ENCODE measurements at regions not wholly inside any gene's neighbourhood (a gene's known extent, or its start where the extent isn't known, plus 50 kb on each side); places are given as distances from the start of the nearest gene placed in this dataset.
"Not testable (repeated sequence)": the region's sequence is repeated elsewhere in the genome, so short reads cannot be mapped to it uniquely, and the experiment has no call there.

DNA sequence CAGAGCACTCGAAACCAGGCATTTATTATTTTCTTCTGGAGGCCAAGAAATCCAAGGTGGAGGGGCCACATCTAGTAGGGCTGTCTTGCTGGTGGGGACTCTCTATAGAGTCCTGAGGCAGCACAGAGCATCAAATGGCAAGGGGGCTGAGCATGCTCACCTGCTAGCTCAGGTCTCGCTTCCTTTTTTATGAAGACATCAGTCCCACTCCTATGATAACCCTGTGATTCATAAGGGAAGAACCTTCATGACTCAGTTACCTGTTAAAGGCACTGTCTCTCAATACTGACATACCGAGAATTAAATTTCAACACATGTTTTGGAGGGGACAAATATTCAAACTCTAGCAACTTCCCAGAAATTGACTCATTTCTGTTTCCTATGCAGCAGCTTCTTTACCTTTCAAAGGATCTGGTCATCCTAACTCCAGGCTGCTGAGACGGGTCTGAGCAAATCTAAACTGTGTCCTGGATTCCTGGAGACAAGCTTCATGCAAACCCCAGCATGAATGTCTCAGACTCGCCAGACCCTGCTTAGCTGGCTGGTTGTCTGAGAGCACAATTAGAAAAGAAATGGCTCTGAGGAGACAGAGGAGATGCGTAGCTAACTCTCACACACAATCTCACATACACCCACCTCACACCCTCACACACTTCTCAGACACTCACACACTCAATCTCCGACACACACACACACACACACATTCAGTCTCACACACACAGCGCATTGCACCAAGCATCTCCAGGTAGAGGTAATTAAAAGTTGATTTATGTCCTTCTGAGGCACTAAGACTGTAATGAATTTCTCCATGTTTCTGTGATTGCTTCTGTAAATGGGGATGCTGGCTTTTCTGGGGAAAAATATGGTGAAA, 280.8 kb downstream of the BCL2L11 start:
- not testable (repeated sequence) for DNase-seq (ENCODE audit: low spot score)

DNA sequence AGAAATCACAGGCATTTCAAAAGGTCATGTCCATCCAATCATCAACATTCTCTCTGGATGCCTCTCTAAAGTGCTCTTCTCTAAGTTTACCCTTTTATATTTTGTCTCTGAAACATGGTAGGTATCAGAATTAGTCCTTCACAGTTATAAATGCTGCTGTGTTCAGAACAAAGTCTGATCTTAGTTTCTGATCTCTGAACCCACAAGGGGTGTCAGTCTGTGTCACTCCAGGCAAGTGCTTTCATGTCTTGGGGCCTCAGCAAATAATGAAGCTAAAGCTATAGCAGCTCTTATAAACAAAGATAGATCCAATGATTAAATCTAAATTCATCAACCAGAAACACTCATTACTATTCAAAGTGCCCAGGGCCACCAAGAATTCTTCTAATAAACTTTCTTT, 281.7 kb downstream of the BCL2L11 start:
- DNase-seq (ENCODE audit: low spot score): not testable (repeated sequence)

DNA sequence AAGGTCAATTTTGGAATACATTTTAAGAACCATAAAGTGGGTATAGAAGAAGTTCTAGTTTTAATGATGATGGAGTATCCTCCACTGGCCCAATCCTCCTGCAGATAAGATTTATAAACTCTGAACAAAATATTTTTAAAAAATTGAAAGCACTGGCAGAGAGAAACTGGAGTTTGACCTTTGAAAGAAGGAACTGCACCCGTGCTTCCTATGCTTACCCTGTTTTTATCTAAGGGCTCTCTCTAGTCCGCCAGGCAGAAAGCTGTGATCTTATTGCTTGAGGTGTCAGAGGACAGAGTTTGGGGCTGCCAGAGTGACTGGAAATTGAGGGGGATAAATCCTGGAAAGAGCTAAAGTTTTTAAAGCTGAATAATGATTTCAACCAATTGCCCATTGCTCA, 282.6 kb downstream of the BCL2L11 start:
- not testable (repeated sequence) for DNase-seq (ENCODE audit: low spot score)

DNA sequence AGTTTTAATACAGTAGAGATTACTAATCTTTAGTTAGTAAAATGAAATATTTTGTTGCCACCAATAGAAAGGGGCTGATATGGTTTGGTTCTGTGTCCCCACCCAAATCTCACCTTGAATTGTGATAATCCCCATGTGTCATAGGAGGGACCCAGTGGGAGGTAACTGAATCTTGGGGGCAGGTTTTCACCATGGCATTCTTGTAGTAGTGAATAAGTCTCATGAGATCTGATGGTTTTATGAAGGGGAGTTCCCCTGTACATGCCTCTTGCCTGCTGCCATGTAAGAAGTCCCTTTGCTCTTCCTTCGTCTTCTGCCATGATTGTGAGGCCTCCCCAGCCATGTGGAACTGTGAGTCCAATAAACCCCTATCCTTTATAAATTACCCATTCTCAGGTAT, 285.9 kb downstream of the BCL2L11 start:
- DNase-seq (ENCODE audit: low spot score): not testable (repeated sequence)

DNA sequence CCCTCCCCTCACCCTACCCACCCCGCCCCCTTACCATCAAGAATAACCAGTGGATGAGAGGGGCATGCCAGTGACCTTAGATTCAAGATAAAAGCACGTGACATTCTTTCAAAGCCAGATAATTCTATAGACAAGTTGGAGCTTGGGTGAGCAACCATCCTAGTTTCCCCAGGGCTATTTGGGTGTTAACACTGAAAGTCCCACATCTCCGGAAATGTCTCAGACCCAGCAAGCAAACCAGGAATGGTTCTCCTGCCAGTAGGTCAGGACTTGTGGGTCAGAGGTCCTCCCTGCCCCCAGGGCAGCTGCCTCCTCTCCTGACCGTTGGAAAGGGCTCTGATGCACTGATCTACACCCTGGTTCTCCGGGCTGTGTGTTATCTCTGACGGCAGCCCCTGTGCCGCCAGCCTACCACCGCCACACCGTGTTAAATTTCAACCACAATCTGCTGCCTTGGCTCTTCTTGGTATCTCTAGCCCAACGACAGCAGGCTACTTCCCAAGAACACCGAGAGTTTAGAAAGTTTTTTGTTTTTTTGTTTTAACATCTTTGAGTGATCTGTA, 287.0 kb downstream of the BCL2L11 start:
- DNase-seq (ENCODE audit: low spot score): peak; percentile 2

DNA sequence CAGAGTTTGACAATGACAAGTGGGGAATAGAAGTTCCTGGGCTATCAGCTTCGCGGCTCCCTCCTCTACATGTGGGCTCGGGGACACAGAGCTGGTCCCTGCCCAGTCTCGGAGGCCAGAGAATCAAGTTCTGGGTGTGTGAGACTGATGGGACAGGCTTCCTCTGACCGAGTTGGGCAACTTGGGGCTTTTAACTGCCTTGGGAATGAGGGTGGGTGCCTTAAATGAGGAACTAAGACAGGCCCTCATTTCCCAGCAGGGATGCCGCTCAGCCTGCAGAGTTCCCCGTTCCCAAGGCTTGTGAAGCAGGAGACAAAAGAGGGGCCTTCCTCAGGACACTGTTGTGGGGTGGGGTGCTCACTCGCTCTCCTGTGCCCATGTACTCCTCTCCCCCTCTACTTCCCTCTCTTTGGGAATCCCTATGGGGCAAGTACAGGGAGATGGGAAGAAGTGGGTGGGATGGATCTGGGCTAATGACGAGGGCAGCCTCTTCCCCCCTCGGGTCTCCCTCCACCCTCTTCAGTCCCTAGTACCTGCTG, 290.2 kb downstream of the BCL2L11 start:
- DNase-seq (ENCODE audit: low spot score): not testable (repeated sequence)

DNA sequence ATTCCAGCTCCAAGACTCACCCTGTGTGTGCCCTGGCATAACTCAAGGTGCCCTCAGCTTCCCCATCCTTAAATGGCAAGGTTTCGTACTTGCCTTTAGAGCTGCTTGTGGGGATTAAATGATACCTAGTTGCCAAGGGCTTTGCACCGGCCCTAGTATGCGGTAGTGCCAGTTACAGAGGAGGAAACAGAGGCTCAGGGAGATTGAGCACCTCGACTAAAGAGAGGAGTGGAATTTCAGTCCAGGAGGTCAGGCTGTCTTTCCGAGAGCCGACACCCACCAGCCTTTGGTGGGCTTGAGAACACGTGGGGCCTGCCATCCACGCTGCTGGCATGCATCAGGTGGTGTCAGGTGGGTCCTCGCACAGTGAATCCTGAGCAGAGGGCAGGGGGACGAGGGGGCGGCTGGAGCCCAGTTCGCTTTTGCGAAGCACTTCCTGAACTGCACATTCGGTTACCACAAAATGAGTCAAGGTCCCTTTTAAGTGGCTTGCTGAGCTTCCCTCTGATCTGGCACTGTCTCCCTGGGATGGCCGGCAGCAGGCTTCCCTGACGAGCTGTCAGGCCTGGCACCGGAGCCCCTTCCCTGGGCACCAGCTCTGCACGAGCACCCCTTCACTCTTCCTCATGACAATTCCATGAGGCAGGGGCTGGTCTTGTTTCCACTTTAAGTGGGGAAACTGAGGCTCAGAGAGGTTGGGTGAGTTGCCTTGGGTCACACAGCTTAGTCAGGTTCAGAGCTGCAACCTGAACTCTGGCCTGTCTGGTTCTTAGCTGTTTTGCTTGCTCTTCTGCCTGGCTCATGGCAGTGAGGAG, 291.4 kb downstream of the BCL2L11 start:
- not testable (repeated sequence) for DNase-seq (ENCODE audit: low spot score)

DNA sequence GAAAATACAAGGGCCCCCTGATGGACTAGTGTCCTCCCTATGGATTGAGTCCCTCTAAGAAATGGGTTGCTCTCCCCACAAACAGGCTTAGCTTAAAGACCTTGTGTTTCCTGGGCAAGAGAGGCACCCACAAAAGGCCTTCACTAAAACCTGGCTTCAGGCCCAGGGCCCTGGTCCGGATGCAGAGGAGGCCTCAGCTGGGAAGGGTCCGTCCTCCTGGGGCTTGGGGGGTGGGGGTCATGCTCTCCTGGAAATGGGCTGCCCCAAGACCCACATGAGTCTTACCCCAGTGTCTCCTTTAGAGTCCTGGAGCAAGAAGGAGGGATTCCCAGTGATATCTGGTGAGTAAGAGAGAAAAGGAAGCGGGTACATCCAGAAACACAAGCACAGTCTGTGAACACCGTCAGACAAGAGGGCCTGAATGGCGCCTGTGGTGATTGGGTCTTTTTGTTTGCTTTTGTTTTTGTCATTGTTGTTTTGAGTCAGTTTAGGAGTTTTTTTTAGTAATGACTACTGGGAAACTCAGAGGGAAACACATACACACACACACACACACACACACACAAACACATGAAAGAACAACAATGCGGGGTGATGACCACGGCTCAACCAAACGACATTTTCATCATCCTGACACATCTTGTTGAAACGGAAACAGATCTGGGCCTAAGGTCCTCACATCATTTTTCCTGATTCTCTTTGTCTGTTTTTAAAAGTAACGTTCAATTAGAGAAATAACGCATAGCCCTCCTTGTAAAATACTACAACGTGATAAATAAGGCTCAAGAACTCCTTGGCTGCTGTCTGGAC, 292.3 kb downstream of the BCL2L11 start:
- DNase-seq (ENCODE audit: low spot score): not testable (repeated sequence)

DNA sequence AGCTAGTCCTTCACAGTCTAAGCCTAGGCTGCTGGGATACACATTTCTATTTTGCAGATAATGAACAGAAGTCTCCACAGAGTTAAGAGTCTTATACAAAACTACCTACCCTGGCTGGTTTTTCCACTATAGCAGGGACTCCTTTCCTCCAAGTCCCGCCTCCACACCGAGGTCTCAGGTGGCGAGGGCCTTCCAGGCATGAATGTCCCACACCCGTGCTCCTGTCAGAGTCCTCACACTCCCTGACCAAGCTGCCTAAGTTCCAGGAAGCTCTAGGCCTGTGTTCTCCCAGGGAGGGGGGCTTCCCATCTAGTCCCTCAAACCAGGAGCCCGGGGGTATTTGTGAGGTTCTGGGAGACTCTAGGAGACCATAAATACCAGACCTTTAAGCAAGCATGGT, 293.2 kb downstream of the BCL2L11 start:
- DNase-seq (ENCODE audit: low spot score): not testable (repeated sequence)

DNA sequence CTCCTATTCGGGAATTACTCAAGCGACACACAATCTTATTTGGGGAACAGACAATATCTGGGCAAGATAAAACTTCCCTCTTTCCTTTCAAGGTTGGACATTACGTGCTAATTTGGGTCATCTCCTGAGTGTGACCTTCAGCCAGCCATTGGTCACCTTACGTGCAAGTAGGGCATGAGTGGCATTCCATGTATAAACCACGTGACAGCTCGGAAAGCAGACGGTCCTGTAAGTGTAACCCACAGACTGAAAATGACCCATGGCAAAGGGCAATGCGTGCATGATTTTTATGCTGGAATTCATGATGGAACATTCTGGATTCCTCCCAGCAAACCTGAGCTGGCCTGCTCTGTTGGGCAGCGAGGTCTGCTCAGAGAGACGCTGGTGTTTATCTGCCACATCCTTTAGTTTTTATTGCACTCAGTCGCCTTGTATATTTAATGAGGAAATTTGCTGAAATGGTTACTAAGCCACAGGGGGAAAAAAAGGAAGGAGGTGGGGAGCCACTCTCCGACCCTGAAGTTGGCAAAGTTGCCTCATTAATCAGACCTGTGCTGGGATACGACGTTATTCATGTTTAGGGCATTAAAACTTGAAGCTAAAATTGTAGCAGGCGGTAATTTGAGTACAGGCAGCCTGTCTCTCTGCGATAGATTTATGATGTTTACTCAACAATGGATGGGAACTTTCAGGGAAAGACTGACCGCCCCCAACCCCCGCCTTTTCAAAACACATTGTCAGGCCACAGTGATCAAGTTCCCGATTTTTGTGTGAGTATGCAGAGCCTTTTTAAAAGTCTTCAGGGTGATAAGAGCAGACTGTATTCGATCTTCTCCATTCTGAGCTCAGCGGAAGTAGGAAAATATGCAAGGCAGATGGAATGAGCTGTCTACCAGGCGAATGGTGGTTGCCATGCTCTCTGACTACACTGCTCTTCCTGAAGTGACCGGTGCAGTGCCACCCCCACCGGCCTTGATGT, 295.3 kb downstream of the BCL2L11 start:
- DNase-seq (ENCODE audit: low spot score): peak; percentile 23

DNA sequence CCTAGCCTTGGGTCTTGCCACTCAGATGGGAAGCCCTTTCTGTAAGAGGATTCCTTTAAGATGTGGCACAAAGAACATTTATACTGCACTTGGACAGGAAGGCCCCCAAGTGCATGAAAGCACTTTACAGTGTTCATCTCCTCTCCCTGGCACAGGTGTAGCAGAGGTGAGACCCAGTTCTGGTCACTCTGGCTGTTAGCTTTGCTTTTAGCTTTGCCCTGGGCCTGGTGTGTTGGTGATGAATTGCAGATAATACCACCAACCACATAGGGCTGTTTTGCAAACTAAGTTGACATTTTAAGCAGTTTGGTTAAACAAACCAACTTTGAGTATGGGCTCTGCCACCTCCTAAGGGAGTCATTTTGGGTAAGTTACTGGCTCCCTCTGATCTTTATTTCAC, 296.3 kb downstream of the BCL2L11 start:
- peak; percentile 37 for DNase-seq (ENCODE audit: low spot score)

DNA sequence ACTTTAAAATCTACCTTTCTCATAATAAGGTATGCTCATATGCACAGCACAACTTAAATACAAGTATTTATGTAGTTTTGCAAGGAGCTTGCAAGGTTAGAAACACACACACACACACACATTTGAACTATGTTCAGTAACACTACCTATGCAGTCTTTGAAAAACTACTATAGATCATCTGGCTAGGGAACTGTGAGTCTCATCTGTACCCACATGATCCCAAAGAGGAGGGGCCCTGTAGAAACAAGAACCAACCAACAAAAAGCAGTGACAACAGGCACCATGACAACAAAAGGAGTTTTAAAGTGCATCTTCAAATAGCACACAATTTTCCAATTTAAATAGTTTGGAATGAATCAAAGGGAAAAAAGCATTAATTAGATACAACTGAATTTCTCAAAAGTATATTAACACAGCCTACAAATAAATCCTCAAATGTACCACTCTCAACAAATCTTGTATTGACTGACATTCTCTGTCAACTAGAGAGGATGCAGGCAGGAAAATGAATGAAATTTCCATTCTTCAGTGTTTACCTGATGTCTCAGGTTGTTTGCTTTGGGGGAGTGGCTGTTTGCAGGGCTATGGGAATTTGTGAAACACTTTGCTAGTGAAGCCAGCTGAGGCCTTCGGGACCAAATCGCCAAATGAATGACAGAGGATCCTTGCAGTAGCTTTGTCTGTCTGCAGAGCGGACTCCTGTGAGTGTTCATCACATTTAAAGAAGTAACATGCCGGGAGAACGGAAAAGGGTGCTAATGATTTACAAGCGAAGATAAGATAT, 297.6 kb downstream of the BCL2L11 start:
- DNase-seq (ENCODE audit: low spot score): not testable (repeated sequence)

DNA sequence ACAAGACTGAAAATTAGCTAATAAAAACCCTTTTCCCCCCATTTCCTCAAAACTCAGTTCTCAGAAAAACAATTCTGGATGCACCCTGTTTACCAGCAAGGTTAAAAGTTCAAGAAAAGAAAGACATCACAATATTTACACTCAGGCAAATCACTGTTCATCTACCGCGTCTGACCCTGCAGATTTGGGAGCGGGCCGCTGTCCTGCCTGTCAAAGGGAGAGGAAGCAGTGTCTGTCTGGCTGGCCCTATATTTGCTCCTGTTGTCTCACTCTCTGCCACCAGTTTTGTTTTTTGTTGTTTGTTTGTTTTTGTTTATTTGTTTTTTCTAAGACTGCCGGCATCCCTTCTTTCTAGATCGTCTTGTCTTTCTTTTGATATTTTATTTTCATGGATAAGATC, 299.4 kb downstream of the BCL2L11 start:
- not testable (repeated sequence) for DNase-seq (ENCODE audit: low spot score)

DNA sequence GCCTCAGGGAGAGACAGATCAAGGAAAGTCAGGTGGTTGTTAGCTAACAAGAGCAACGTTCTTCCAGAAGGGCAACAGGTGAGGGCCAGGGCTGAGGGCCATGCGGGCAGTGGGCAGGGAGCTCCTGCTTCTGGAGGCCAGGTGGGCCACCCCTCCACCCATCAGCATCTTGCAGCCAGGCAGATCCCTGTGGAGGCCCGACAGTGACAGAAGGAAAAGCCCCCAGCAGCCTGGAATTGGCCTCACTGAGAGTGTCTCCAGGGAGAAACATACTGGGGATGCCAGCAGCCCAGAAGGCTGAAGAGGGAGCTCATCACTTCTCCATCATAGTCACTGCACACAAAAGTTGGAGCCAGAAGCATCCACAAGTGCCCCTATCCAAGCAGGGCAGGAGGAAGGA, 300.1 kb downstream of the BCL2L11 start:
- DNase-seq (ENCODE audit: low spot score): not testable (repeated sequence)

DNA sequence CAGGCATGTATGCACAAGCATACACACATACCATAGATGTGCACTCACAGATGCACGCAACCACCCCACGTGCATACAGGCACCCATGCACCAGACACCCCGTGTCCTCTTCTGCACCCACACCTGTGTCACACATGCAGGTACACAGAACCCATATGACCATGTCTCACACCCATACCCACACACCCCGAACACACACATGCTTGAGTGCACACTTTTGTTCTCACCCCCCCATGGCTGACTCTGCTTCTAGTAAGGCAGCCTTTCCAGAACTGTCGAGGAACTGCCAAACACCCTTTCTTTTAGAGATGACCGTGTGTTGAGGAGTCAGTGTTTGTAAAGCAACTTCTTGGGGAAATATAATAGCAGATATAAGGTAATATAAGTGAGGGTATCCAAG, 301.2 kb downstream of the BCL2L11 start:
- not testable (repeated sequence) for DNase-seq (ENCODE audit: low spot score)

DNA sequence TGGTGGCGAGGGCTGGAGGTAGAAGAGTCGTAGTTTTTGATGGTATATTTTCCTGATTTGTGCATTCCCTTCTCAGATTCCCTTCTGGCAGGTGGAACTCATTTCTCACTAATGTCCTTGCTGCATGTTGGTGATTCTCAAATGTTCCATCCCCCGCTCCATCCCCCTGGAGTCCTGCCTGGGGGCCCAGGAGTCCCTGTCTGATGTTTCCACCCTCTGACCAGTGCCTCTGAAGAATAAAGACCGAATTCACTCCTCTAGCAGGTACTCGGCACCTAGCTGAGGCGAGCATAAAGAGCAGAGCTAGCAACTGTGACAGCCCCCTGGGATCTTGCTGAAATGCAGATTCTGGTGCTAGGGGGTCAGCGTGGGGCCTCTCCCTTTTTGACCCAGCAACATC, 301.8 kb downstream of the BCL2L11 start:
- DNase-seq (ENCODE audit: low spot score): not testable (repeated sequence)

DNA sequence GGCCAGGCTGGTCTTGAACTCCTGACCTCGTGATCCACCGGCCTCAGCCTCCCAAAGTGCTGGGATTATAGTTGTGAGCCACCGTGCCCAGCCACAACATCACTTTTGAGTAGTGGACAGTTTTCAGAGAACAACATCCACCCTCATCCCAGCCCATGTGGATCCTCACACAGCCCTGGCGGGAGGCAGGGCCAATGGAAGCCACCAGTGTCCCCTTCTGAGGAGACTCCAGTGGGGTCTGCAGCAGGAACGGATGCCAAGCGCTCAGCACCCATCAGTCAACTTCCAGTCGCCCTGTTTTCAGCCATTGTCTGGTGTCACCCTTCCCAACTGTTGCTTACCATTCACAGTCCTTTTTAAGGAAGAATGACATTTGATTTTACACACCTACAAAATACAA, 302.5 kb downstream of the BCL2L11 start:
- not testable (repeated sequence) for DNase-seq (ENCODE audit: low spot score)

DNA sequence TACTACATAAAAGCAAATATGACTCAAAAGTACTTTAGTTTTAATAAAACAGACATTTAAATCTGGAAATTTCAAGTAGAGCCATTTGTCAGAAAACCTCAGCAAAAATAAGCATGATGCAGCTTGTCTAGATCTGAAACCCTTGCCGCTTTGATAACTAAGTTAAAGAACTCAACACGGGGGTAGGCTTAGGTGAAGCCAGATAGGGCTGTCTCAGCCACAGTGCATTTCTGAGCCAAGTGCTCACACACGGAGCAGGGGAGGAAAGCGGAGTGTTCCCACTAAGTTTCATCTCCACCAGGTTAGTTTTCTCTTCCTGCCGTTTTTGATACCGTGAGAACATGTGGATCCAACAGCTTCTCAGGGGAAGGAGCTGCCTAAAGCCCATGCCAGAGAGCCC, 303.5 kb downstream of the BCL2L11 start:
- DNase-seq (ENCODE audit: low spot score): not testable (repeated sequence)

DNA sequence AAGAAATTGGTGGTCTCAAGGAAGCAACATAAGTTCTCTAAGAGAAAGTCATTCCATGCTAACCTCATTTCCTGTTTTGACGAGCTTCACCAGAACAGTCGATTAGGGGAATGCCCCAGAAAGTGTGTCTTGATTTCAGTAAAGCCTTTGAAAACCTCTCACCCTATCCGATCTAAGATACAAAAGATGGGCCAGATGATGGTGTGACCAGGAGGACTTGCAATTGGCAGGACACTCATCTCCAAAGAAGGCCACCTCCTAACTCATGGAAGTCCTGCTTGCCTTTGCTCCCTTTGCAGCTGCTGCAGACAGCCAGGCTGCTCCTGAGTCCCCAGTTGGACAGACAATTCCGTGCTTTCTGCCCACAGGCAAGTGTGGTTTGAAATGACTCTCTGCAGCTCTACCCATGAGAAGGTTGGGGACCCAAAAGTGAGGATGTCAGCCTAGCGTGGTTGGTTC, 304.2 kb downstream of the BCL2L11 start:
- not testable (repeated sequence) for DNase-seq (ENCODE audit: low spot score)
